WERI-Rb-1 (cell line): ENCODE measurements at regions not wholly inside any gene's neighbourhood (a gene's known extent, or its start where the extent isn't known, plus 50 kb on each side); places are given as distances from the start of the nearest gene placed in this dataset.

ENCODE experiments used
- DNase-seq: peaks from one replicate; pipeline ENCODE4 v3.0.0-alpha.2; 2020
- H3K27ac ChIP-seq: fragments of 250-450 bp; sonication (Bioruptor Pico); 2 replicates; pipeline ENCODE4 v1.5.1; 2020; ENCODE audit warnings: mild to moderate bottlenecking, moderate library complexity
- H3K27me3 ChIP-seq: fragments of 250-450 bp; sonication (Bioruptor Pico); 2 replicates; pipeline ENCODE4 v1.5.1; 2021; ENCODE audit warnings: mild to moderate bottlenecking, low read depth, moderate library complexity; ENCODE audit not compliant: insufficient read depth, severe bottlenecking
- H3K36me3 ChIP-seq: fragments of 250-450 bp; sonication (Bioruptor Pico); 2 replicates; pipeline ENCODE4 v1.5.1; 2020; ENCODE audit warnings: mild to moderate bottlenecking, moderate library complexity
- H3K4me3 ChIP-seq: 2 replicates; pipeline ENCODE4 v1.5.1; 2011; ENCODE audit warnings: low read depth, mild to moderate bottlenecking, control low read depth, low read length
- H3K9me3 ChIP-seq: fragments of 250-450 bp; sonication (Bioruptor Pico); 2 replicates; pipeline ENCODE4 v1.5.1; 2021; ENCODE audit warnings: mild to moderate bottlenecking, moderate library complexity; ENCODE audit not compliant: severe bottlenecking
- TF ChIP-seq, protein P1 (sequence below): IDR thresholded peaks from 2 replicates; pipeline ENCODE4 v1.5.1; 2011; ENCODE audit warnings: low read depth, mild to moderate bottlenecking, control low read depth, inconsistent platforms, low read length

DNA sequence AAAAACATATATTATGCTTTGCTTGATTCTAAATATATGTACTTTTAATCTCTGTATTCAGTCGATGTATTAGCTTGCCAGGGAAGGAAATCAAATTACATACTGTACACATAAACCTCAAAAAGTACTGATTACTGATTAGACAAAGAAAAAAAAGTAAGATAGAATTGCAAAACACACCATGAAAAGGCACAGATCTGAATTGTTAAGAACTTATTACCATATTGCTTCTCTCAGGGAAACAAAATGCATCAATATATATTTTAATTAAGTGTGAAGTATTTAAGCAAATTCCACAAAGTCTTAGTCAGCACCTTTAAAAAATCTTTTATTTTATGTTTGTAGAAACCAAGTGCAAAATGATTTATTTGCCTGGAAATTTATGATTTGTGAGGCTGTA is 309.3 kb downstream of the RNF144A start:
- no peak for DNase-seq
- Histone ChIP-seq H3K9me3 (no peaks in the 10 kb centered on the region), H3K27me3 (no peaks in the 10 kb centered on the region), H3K4me3 (no peak overlapping the region), H3K27ac (no peak overlapping the region), H3K36me3 (no peaks in the 10 kb centered on the region)
- TF ChIP-seq, protein P1, sequence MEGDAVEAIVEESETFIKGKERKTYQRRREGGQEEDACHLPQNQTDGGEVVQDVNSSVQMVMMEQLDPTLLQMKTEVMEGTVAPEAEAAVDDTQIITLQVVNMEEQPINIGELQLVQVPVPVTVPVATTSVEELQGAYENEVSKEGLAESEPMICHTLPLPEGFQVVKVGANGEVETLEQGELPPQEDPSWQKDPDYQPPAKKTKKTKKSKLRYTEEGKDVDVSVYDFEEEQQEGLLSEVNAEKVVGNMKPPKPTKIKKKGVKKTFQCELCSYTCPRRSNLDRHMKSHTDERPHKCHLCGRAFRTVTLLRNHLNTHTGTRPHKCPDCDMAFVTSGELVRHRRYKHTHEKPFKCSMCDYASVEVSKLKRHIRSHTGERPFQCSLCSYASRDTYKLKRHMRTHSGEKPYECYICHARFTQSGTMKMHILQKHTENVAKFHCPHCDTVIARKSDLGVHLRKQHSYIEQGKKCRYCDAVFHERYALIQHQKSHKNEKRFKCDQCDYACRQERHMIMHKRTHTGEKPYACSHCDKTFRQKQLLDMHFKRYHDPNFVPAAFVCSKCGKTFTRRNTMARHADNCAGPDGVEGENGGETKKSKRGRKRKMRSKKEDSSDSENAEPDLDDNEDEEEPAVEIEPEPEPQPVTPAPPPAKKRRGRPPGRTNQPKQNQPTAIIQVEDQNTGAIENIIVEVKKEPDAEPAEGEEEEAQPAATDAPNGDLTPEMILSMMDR, result no peak

DNA sequence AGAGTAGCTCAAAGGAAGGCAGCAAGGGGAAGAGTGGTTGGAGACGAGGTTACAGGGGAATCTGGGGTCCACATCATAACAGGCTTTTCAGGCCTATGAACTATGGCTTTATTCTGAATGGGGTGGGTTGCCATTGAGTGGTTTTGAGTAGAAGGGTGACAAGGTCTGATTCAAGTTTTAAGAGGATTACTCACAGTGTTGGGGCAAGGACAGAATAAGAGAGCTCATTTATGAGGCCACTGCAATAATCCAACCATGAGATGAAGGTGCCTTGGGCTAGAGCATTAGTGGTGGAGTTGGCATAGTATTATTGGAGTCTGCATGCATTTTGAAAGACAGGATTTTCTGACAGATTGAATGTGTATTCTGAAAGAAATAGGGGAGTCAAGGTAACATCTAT is 315.9 kb downstream of the RNF144A start:
- H3K4me3 ChIP-seq, result no peak overlapping the region
- no peaks in the 10 kb centered on the region for H3K9me3 ChIP-seq
- no peak for DNase-seq
- no peak overlapping the region for H3K27ac ChIP-seq
- no peaks in the 10 kb centered on the region for H3K27me3 ChIP-seq
- TF ChIP-seq, protein P1, result no peak
- no peaks in the 10 kb centered on the region for H3K36me3 ChIP-seq

DNA sequence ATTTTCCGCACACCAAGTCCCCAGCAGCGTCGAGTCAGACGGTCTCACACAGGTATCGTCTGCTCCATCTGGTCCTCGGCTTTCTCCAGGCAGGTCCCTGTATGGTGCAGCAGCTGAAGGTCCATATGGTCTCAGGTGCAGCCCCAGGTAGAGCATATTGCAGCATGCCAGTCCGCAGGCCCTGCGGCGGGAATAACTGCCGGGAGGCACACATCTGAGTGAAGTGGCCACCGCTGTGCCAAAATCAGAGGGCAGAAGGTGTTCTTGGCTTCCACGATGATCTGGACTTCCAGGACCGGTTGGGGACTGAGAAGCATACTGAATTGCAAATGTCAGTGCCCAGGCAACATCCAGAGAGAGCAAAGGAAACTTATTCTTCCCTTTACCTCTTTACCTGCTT is 320.3 kb downstream of the RNF144A start:
- Histone ChIP-seq H3K4me3 (no peak overlapping the region), H3K27me3 (no peaks in the 10 kb centered on the region), H3K36me3 (no peaks in the 10 kb centered on the region), H3K27ac (no peak overlapping the region), H3K9me3 (no peaks in the 10 kb centered on the region)
- DNase-seq, result no peak
- TF ChIP-seq, protein P1, result no peak

DNA sequence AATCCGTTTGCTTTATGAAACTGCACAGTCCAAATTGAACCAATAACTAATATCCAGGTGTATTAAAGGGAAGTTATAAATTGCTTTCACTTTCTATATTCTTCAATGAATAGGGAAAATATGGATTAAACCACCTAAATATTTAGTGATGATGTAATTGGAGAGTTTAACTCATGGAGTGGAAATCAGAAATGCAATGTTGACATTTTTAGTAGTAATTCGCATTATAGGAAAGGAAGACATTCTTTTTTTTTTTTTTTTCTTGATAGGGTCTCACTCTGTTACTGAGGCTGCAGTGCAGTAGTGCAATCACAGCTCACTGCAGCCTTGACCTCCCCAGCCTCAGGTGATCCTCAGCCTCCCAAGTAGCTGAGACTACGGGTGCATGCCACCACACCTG is 321.9 kb downstream of the RNF144A start:
- Histone ChIP-seq H3K9me3 (no peaks in the 10 kb centered on the region), H3K4me3 (no peak overlapping the region), H3K36me3 (no peaks in the 10 kb centered on the region), H3K27ac (no peak overlapping the region), H3K27me3 (no peaks in the 10 kb centered on the region)
- DNase-seq, result no peak
- TF ChIP-seq, protein P1, result no peak

DNA sequence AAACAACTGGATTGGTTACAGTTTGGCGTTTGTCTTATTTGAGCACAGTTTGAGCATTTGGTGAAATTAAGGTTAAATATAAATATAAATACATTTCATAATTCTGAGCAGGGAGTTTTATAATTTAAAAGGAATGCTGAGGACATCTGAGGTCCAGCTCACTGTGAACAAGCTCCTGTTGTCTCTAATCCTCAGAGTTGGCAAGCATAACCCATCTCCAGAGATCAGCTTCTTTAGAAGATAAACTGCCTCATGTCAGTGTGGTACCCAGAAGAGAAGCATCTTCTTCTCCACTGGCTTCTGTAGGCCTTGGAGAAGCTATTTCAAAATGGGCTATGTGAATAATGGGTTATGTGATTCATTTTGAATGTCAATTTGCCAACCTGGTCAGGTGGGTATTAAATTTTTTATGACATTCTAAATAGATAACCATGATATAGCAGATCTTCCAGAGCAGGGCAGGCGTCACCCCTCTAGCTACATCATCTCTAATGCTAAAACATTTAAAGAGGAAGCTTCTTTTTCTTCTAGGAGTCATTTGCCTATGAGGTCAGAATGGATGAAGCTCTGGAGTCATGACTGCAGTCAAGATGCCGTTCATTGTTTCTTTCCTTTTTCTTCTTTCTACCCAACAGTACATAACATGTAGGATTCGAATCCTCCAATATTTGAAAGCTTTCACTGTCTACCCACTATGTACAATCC is 324.0 kb downstream of the RNF144A start:
- no peaks in the 10 kb centered on the region for H3K36me3 ChIP-seq
- H3K4me3 ChIP-seq, result no peak overlapping the region
- no peaks in the 10 kb centered on the region for H3K9me3 ChIP-seq
- TF ChIP-seq, protein P1, result no peak
- no peaks in the 10 kb centered on the region for H3K27me3 ChIP-seq
- DNase-seq, result no peak
- no peak overlapping the region for H3K27ac ChIP-seq
